Skin epidermis (tissue), 12 donors: ENCODE measurements at regions not wholly inside any gene's neighbourhood (a gene's known extent, or its start where the extent isn't known, plus 50 kb on each side); places are given as distances from the start of the nearest gene placed in this dataset.
A peak's percentile ranks its signal among the peaks of the same experiment; 100 is the strongest.
"Not testable (repeated sequence)": the region's sequence is repeated elsewhere in the genome, so short reads cannot be mapped to it uniquely, and the experiment has no call there.

Experiments
- H3K27ac ChIP-seq, 21 experiments: fragments of 200-600 bp; sonication (generic) in 11 of 21; one replicate each; pipeline ENCODE4 v1.5.0; 2020; ENCODE audit warnings: mild to moderate bottlenecking in 3 of 21, inconsistent platforms in 2 of 21, moderate library complexity in 2 of 21
- H3K4me3 ChIP-seq, 7 experiments: fragments of 200-600 bp; sonication (generic) in 2 of 7; one replicate each; pipeline ENCODE4 v1.5.0; 2020; ENCODE audit warnings: inconsistent platforms in 2 of 7, mild to moderate bottlenecking in 2 of 7, moderate library complexity in 1 of 7

DNA sequence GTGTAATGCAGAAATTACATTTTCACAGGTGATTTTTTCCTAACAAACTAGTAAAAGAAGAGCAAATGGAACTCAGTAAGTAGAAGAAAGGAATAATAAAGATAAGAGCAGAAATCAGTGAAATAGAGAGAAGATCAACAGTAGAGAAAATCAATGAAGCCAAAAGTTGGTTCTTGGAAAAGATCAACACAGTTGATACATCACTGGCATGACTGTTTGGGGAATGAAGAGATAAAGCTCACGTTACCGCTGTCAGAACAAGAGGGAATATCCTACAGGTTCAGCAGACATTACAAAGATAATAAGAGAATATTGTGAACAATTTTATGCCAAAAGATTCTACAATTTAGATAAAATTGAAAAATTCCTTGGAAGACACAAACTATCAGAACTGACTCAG lies 146.4 kb downstream of the ACTR3B start:
- Histone ChIP-seq H3K27ac (no peak overlapping the region), H3K4me3 (no peak overlapping the region)

DNA sequence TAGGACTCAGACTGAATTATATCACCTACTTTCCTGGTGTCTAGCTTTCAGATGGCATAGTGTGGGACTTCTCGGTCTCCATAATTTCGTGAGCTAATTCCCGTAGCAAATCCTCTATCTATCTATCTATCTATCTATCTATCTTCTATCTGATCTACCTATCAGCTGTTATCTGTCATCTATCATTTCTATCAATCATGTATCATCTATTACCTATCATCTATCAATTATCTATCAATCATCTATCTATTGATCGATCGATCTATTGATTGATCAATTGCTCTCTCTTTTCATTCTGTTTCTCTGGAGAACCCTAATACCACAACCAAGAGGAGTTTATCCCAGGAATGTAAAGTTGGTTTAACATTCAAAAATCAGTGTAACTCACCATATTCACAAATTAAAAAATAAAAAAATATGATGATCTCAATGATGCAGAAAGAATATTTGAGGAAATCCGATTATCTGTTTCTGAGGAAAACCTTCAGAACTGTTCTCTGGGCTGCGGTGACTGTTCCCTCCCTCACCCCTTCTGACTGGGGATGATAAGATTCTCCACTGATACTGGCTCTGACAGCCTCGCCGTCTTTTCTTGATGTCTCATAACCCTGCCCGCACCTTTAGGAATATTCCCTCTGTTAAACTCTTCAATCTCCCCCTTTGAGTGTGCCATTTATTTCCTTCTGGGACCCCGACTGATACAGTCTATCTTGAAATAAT lies 147.7 kb downstream of the ACTR3B start:
- no peak overlapping the region for H3K4me3 ChIP-seq
- H3K27ac ChIP-seq: no peak overlapping the region

DNA sequence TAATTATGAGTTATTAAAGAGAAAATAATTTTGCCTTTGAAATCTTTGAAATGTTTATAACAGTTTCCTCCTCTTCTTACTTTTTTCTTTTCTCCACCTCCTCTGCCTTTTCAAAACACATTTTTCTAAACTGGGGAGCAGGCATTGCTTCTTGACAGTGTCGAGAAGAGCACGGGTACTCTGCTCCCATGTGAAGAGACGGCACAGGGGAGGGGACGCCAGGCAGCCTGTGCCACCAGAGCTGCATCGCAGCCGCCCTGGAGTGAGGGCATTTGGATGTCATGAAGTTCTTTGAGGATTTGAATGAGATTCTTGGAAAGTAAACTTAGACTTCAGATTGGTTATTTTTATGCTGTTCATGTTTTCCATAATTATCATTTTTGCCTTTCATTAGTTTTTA lies 149.7 kb downstream of the ACTR3B start:
- no peak overlapping the region for H3K4me3 ChIP-seq

DNA sequence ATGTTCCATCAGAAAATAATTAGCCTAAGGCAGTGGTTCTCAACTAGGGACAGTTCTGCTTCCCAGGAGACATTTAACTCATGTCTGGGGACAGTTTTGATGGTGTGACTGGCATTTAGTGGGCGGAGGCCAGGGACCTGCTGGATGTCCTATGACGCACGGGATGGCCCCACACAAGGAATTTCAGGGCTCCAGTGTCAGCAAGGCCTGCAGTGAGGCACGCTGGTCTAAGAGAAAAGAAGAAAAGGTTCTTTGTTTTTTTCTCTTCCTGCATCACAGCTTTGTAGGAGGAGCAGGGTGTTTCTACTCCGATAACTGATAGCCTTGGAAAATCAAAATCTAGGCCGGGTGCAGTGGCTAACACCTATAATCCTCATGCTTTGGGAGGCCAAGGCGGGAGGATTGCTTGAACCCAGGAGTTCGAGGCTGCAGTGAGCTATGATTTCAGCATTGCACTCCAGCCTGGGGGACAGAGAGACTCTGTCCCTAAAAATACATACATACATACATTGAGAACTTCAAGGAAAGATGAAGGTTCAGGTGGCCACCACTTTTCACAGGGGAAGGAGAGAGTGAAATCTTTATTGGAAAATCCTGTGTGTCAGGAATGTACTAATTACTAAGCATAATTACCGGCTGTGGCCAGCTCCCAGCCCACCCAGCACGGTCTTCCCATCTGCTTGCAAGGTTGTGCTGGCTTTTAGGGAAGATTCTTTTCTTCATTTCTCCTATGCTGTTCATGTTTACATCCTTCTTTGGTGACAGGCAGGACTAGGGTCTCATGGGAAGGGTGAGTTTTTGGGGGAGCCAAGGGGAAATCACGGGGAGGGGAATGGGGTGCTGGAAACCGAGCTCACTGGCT lies 150.4 kb downstream of the ACTR3B start:
- H3K4me3 ChIP-seq: no peak overlapping the region
- no peak overlapping the region for H3K27ac ChIP-seq

More for the DNA sequence above, 149.7 kb downstream of the ACTR3B start:
- no peak overlapping the region for H3K27ac ChIP-seq

DNA sequence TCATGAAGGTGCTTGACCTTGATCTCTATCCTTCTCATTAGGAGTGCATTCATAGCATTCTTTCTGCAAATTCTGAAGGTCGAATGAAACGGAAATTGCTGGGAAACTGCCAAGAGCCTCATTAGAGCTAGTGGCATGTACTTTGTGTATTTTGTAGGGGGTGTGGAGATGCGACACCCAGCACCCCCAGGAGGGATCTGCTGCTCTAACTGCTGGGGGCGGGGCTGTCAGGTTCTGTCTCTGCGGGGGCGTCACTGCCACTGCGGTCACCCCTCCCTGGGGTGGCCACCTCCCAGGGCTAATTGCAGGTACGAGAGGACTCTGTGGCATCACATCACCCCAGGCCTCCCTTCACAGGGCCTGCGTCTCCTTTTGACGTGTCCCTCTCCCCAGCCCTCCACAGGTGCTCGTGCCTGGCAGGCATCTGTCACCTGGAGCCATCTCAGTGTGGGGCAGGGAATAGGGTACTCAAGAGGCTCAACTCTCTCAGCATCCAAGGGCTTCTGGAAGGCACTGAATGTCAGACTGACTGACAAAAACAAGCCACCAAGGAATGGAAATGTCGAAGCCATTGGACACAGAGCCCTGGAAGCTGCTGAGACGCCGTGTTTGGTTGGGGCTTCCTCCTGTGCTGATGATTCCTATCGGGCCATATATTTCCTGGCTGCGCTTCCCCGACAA lies 151.1 kb downstream of the ACTR3B start:
- H3K4me3 ChIP-seq: no peak overlapping the region
- H3K27ac ChIP-seq: no peak overlapping the region

DNA sequence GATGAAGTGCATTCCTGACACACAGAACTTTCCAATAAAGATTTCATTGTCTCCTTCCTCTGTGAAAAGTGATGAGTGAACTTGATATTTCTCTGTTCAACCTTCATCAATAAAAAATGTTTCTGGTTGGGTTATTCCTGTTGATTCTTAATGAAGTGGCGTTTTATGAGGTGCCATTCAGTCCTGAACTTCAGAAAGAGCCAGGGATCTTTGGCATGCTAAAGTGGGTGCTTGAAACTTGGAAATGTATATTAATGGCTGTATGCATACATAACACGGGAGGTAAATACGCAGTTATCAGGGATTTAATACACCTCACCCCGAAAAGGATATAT lies 151.6 kb downstream of the ACTR3B start:
- no peak overlapping the region for H3K4me3 ChIP-seq
- H3K27ac ChIP-seq: no peak overlapping the region

DNA sequence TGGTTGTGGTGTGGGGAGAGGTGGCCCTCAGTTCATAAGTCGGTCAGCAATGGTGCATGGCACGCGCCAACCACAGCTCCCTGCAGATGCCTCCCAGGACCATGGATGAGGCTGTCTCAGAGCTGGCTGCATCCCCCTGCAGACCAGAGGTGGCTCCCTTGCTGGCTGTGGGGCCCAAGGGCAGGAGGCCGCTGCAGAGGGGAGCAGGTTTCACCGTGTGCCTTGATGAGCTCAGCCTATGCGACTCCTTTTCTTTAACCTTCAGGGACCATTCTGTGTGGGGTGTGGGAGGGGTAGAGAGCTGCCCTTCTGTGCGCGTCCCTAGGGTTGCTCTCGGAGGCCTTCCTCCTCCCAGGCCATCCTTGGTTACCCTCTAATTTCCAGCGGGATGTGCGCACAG lies 152.4 kb downstream of the ACTR3B start:
- H3K4me3 ChIP-seq: no peak overlapping the region
- no peak overlapping the region for H3K27ac ChIP-seq

DNA sequence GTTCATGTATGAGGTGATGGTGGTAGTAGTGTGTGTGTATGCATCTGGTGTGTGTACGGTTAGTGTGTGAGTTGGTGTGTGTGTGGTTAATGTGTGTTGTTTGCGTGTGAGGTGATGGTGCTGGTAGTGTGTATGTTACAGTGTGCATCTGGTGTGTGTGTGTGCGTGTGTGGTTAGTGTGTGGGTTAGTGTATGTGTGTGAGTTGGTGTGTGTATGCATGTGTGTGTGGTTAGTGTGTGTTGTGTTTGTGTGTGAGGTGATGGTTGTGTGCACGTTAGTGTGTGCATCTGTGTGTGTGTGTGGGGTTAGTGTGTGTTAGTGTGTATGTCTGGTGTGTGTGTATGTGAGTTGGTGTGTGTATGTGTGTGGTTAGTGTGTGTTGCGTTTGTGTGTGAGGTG lies 153.0 kb downstream of the ACTR3B start:
- H3K27ac ChIP-seq: no peak overlapping the region
- no peak overlapping the region for H3K4me3 ChIP-seq

DNA sequence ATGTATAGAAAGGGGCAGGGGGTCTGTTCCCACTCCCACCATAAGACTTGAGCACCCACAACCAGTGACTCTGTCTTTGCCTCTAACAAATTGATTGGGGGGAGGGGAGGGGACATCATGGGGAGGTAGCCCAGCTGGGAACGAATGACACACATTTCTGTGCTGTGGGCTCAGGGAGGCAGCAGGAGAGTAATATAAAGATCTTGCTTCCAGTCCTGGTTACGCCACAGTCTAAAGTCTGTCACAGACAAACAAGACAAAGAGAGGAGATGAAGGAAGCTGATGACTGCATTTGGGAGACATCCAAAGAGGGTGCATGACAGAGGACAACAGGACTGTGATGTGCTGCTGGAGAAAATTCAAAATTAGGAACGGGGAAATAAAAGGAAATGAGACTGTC lies 153.9 kb downstream of the ACTR3B start:
- H3K27ac ChIP-seq: no peak overlapping the region
- H3K4me3 ChIP-seq: no peak overlapping the region

DNA sequence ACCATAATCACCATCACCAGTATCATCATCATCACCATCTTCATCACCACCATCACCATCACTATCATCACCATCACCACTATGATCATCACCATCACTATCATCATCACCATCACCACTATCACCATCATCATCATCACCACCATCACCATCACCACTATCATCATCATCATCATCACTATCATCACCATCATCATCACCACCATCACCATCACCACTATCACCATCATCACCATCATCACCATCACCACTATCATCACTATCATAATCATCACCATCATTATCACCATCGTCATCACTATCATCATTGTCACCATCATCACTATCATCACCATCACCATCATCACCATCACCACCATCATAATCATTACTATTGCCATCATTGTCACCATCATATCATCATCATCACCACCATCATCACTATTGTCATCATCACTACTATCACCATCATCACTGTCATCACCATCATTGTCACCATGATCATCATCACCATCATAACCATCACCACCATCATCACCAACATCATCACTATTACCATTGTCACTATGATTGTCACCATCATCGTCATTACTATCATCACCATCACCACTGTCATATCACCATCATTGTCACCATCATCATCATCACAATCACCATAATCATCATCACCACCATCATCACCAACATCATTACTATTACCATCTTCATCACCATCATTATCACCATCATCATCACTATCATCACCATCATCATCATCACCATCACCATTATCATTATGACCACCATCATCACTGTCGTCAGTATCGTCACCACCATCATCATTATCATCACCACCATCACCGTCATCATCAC lies 154.7 kb downstream of the ACTR3B start:
- no peak overlapping the region for H3K4me3 ChIP-seq
- no peak overlapping the region for H3K27ac ChIP-seq

DNA sequence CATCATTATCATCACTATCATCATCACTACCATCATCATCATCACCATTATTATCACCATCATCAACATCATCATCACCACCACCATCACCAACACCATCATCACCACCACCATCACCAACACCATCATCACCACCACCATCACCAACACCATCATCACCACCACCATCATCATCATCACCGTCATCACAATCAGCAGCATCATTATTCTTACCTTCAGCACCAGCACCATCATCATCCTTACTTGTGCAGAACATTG lies 155.2 kb downstream of the ACTR3B start:
- not testable (repeated sequence) for H3K4me3 ChIP-seq, H3K27ac ChIP-seq

DNA sequence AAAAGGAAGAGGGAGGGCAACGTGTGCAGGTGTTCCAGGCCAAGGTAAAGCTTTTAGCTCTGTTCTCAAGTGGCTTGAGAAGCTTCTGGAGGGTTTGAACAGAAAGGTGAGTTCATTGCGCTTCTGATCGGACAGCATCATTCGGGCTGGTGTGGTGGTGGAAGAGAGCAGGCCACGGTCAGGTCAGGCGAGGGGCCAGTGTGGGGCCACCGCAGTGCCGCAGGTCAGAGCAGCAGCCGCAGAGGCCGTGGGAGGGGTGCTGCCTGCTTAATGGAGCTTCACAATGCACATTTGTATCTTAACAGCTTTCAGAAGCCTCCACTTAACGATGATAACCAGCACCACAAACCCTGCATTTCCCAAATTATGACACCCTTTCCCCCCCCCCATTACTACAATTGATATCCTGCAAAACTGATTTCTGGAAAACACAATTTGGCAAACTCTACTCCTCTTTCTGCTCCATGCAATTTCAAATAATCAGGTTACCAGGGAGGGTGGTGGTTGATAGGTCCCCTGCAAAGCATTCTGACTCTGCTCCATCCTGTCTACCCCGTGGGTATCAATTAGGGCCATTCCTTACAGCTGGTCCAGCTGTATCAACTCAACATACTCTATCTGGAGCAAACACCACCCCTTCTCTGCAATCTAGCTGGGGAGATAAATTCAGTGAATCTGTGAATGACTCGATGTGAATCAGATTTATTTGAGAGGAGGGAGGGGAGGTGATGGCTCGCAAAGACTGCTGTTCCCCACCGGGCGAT lies 162.9 kb downstream of the ACTR3B start:
- H3K27ac ChIP-seq: no peak overlapping the region
- H3K4me3 ChIP-seq: no peak overlapping the region

DNA sequence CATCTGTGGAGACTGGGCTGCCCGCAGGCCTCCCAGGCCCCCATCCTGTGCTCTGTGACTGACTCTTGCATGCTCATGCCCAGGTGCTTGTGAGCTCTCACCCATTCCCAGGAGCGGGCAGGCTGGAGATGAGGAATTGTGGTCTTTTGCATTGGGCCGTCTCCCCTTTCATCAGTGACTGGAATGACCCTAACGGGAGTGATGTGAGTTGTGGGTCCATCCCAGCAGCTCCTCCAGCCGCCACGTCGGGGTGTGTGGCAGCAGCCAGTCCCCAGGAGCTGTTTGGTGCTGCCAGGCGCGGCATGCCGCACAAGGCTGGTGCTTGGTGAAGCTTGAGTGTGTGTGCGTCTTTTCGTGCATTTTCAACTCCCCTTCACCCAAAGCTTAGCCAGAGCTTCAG lies 164.2 kb downstream of the ACTR3B start:
- Histone ChIP-seq H3K27ac (no peak overlapping the region), H3K4me3 (no peak overlapping the region)

DNA sequence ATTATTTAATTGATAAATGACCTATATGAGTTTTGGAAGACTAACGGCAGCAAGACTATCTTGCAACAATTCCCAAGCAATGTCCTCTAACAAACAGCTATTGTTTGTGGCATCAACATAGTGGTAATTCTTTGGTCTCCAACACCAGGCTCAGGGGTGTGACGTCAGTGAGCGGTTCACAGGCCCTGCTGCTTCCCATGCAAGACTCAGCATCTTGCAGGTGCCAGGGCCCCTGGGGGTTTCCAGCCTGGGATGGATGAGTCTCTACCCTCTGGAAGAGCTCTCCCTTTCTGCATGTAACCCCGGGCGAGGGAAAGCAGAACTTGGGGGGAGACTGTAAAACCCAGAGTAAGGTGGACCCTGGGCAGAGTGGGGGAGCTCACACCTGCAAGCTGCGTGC lies 164.7 kb downstream of the ACTR3B start:
- H3K4me3 ChIP-seq: no peak overlapping the region
- H3K27ac ChIP-seq: no peak overlapping the region

DNA sequence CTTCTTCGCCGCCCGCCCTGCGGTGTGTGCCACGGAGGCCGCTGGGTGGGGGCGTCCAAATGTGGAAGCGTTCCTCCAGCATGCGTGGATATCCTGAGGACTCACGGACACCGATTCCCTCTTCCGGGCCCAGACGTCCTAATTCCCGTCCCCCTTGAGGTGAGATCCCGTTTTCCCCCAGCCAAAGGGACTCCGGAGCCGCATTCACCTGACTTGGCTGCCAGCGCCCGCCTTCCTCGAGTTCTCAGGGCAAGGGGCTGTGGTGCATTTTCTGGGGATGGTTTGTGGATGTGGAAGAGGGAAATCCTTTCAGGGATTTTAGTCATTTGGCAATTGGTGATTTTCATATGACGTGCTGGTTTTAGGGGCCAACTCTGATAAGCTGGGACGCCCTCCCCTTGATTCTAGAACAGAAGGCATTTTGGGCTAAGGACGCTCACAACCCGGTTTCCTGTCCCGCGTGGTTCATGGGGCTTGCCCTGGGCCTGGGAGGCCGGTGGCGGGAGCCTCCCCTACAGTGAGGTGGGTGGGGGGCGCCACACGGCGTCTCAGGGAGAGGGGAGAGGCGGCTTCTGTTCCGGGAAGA lies 165.4 kb downstream of the ACTR3B start:
- peak overlapping the region in 4 of 7 experiments; percentile 6 to 46 (median 26) for H3K4me3 ChIP-seq
- peak overlapping the region in 2 of 21 experiments; percentile 6 to 9 for H3K27ac ChIP-seq

DNA sequence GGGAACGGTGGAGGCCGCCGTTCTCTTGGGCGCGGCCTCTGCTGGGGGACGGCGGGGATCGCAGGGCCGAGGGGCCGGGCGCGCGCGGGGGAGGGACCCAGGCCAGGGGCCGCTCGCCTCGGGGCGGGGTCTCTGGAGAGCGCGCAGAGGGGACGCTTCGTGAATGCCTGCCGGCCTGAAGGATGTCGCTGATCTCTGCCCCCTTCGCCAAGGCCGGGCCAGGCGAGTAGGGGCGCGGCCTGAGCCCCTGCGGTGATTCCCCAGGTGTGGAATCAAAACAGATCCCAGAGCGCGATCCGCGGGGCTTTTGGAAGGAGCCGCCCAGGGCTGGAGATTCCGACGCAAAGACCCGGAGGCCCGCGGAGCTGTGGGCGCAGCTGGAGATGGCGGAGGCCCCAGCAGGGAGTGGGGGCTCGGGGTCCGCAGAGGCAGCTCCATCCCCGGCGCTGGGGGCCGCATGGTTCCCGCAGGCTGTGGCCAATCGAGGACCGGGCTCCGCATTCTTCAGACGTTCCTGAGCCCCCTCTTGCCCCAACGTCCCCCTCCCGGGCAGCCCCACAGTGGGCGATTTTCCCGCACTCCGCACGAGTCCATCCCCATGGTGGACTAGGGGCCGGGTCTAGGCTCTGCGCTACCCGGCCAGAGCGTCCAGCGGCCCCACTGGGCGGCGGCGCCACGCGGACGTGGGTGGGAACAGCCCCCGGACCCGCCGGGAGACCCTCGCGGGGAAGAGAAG lies 166.0 kb downstream of the ACTR3B start:
- peak overlapping the region in 2 of 21 experiments; percentile 6 to 9 for H3K27ac ChIP-seq
- H3K4me3 ChIP-seq: peak overlapping the region in 4 of 7 experiments; percentile 6 to 46 (median 26)

DNA sequence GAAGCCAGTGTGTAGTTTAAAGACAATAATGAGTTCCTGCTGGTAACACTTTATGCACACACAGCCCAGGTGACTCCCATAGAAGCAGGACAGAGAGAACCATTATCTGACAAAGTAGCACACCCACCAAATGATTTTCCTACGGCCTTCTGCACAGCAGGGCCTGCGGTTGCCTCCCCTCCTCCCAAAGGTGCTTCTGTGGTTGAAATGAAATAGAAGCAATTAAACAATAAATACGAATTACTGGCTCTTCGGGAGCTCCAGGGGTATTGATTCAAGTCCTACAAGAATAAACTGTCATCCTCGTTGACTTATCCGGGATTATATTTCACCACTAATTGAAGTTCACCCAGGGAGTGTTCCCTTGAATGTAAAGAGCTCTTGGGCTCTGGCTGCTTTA lies 172.1 kb downstream of the ACTR3B start:
- Histone ChIP-seq H3K4me3 (no peak overlapping the region), H3K27ac (no peak overlapping the region)

DNA sequence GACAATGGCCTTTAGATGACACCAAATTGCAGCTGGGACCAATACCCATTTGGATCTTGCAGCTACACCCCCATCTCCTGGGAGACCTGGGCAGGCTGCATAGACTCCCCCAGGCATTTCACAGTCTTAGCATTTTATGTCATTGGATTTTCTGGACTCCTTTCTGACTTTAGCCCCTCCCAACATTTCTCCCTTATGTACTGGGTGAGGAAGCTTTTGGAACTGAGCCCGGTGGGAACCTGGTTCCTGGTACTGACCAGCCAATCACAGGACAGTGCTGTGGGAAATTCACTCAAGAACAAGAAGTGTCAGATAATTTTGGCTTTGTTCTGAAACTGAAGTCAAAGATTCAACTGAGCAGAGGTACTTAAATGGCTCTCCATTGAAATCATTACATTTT lies 177.7 kb downstream of the ACTR3B start:
- Histone ChIP-seq H3K4me3 (no peak overlapping the region), H3K27ac (no peak overlapping the region)
